Testis (tissue), 2 donors: ENCODE measurements at regions not wholly inside any gene's neighbourhood (a gene's known extent, or its start where the extent isn't known, plus 50 kb on each side); places are given as distances from the start of the nearest gene placed in this dataset.

ENCODE experiments used
- DNase-seq: peaks from one replicate; pipeline ENCODE4 v3.0.0-alpha.2; 2019
- H3K27ac ChIP-seq, 2 donors: fragments of 200-600 bp; sonication (generic); one replicate each; pipeline ENCODE4 v1.5.1; 2019
- H3K27me3 ChIP-seq: fragments of 200-600 bp; sonication (generic); one replicate; pipeline ENCODE4 v1.5.1; 2019
- H3K36me3 ChIP-seq: fragments of 200-600 bp; sonication (generic); one replicate; pipeline ENCODE4 v1.5.1; 2017; ENCODE audit warnings: low read depth; ENCODE audit errors: missing control alignments
- H3K4me1 ChIP-seq: fragments of 200-600 bp; sonication (generic); one replicate; pipeline ENCODE4 v1.5.1; 2019
- H3K4me3 ChIP-seq, 2 donors: fragments of 200-600 bp; sonication (generic); one replicate each; pipeline ENCODE4 v1.5.1; 2017 to 2019
- H3K9me3 ChIP-seq: fragments of 200-600 bp; sonication (generic); one replicate; pipeline ENCODE4 v1.5.1; 2017
- POLR2A ChIP-seq: fragments of 450-650 bp; IDR thresholded peaks from one replicate; pipeline ENCODE4 v1.6.1; 2017; ENCODE audit warnings: antibody characterized with exemption, mild to moderate bottlenecking, moderate library complexity
- WGBS, 2 donors: methylation state at CpG; one replicate each; pipeline ENCODE4 v1.1.5; 2018; 5-methylcytosine and 5-hydroxymethylcytosine counted together
- intact Hi-C: fragments of 100-400 bp; cut with DNase I; formaldehyde crosslinking; loops from one replicate; pipeline ENCODE4 v1.15.1; 2023; ENCODE audit warnings: low total_unique reads
- TF ChIP-seq, protein P1 (sequence below), 3 experiments: fragments of 450-650 bp in 2 of 3; fragments of 200-600 bp in 1 of 3; sonication (generic) in 1 of 3; IDR thresholded peaks; one replicate each; pipeline ENCODE4 v1.5.1; 2016 to 2019; ENCODE audit warnings: antibody characterized with exemption in 3 of 3, mild to moderate bottlenecking in 2 of 3, moderate library complexity in 1 of 3

DNA sequence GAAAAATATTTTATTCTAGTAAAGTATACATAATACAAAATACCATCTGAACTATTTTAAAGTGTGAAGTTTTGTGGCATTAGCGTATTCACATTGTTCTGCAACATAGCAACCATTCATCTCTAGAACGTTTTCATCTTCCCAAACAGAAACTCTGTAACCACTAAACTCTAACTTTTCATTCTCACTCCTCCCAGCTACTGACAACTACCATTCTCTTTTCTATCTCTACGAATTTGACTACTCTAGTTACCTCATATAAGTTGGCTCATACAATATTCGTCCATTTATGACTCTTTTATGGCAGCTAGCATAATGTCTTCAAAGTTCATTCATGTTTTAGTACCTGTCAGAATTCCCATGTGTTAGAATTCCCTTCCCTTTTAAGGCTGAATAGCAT, 150.5 kb upstream of the MIR17HG start:
- no peak for DNase-seq
- no peaks in the 10 kb centered on the region for H3K27me3 ChIP-seq
- 59 to 74% methylated on average over 4 of the region's 4 CpGs for WGBS, 2 donors
- H3K4me3 ChIP-seq, result no peak overlapping the region
- no peaks in the 10 kb centered on the region for H3K4me1 ChIP-seq
- H3K9me3 ChIP-seq, result no peaks in the 10 kb centered on the region
- no peak for TF ChIP-seq POLR2A
- TF ChIP-seq, protein P1, sequence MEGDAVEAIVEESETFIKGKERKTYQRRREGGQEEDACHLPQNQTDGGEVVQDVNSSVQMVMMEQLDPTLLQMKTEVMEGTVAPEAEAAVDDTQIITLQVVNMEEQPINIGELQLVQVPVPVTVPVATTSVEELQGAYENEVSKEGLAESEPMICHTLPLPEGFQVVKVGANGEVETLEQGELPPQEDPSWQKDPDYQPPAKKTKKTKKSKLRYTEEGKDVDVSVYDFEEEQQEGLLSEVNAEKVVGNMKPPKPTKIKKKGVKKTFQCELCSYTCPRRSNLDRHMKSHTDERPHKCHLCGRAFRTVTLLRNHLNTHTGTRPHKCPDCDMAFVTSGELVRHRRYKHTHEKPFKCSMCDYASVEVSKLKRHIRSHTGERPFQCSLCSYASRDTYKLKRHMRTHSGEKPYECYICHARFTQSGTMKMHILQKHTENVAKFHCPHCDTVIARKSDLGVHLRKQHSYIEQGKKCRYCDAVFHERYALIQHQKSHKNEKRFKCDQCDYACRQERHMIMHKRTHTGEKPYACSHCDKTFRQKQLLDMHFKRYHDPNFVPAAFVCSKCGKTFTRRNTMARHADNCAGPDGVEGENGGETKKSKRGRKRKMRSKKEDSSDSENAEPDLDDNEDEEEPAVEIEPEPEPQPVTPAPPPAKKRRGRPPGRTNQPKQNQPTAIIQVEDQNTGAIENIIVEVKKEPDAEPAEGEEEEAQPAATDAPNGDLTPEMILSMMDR (IDR thresholded peaks at IDR 0.05), result no peak
- no peaks in the 10 kb centered on the region for H3K36me3 ChIP-seq
- intact Hi-C loops, result no loop called here
- no peak overlapping the region for H3K27ac ChIP-seq

DNA sequence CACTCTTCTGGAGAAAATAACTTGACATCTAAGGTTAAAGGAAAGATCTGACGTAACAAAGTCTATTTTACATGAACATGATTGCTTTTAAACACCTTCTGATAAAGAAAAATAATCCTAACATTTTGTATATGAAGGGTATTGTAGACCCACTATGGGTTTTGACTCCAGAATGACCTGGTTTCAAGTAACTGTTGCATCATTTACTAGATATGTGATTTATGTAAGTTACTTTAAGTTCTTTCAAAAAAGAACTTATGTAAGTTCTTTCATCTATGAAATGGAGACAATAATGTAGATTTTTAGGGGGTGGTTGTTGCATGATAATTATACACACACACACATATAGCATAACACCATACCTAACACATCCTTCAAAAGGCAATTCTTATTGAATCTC, 147.6 kb upstream of the MIR17HG start:
- no peak for DNase-seq
- Histone ChIP-seq H3K9me3 (no peaks in the 10 kb centered on the region), H3K27ac (no peak overlapping the region), H3K4me1 (no peaks in the 10 kb centered on the region), H3K36me3 (no peaks in the 10 kb centered on the region), H3K27me3 (no peaks in the 10 kb centered on the region), H3K4me3 (no peak overlapping the region)
- WGBS, 2 donors, result 98 to 100% methylated on average over 1 of the region's 1 CpG
- intact Hi-C loops, result no loop called here
- no peak for TF ChIP-seq POLR2A
- TF ChIP-seq, protein P1 (IDR thresholded peaks at IDR 0.05), result no peak

DNA sequence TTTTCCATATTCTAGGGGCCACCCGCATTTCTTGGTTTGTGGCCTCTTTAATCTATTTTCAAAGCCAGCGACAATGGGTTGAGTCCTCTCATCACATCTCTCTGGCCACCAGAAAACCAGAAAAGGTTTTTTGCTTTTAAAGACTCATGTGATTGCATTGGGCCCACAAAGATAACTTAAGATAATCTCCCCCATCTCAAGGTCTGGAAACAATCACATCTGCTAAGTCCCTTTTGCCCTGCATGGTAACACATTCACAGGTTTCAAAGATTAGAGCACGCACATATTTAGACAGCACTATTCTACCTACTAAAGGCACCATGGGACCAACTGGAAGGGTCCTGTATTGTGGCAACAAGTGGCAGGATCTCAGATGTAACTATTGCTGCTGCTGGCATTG, 147.0 kb upstream of the MIR17HG start:
- no peak overlapping the region for H3K4me3 ChIP-seq
- no peak for TF ChIP-seq POLR2A
- TF ChIP-seq, protein P1 (IDR thresholded peaks at IDR 0.05), result no peak
- H3K9me3 ChIP-seq, result no peaks in the 10 kb centered on the region
- no peak for DNase-seq
- WGBS, 2 donors, result 87 to 91% methylated on average over 3 of the region's 3 CpGs
- H3K27ac ChIP-seq, result no peak overlapping the region
- H3K4me1 ChIP-seq, result no peaks in the 10 kb centered on the region
- H3K36me3 ChIP-seq, result no peaks in the 10 kb centered on the region
- H3K27me3 ChIP-seq, result no peaks in the 10 kb centered on the region
- intact Hi-C loops, result no loop called here

DNA sequence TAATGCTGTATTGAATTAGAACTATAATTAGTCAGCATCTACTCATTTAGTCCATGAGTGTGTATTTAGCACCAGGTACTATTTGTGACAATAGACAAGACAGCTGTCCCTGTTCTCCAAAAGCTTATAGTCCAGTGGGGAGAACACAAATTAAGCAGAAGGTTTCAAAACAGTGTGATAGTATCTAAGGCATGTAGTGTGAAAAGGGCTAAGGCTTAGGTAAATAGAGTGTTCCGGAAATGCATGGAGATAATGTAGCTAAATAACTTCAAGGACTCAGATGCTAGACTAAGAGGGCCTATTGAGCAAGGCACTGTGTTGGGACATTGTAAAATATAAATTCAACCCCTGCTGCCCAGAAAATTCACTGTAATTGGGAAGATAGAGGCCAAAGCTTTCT, 144.1 kb upstream of the MIR17HG start:
- no peak overlapping the region for H3K4me3 ChIP-seq
- intact Hi-C loops, result no loop called here
- H3K4me1 ChIP-seq, result no peaks in the 10 kb centered on the region
- H3K36me3 ChIP-seq, result no peaks in the 10 kb centered on the region
- H3K27ac ChIP-seq, result no peak overlapping the region
- no peak for DNase-seq
- H3K9me3 ChIP-seq, result no peaks in the 10 kb centered on the region
- TF ChIP-seq POLR2A, result no peak
- TF ChIP-seq, protein P1 (IDR thresholded peaks at IDR 0.05), result no peak
- H3K27me3 ChIP-seq, result no peaks in the 10 kb centered on the region
- WGBS, 2 donors, result 76 to 82% methylated on average over 1 of the region's 1 CpG

DNA sequence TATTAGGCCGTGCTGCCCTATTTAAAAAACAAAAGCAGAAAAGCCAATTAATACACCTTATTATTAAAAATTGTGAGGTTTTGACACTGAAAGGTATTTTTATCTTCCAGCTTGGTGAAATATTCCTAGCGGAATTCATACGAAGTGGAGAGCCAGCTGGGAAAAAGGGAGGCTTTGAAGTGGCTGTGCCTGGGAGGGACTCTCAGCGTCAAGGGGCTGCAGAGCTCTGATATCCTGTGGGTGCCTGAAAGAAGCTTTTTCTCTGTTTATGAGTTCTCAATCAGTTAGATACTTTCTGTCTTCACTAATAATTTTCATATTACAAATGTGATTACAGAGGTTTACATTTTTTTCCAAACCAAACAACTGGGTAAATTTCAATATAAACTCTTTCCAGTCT, 140.2 kb upstream of the MIR17HG start:
- no peak for TF ChIP-seq POLR2A
- TF ChIP-seq, protein P1 (IDR thresholded peaks at IDR 0.05), result no peak
- H3K4me1 ChIP-seq, result no peaks in the 10 kb centered on the region
- no peaks in the 10 kb centered on the region for H3K9me3 ChIP-seq
- H3K4me3 ChIP-seq, result no peak overlapping the region
- no peaks in the 10 kb centered on the region for H3K27me3 ChIP-seq
- intact Hi-C loops, result no loop called here
- DNase-seq, result no peak
- WGBS, 2 donors, result 49 to 64% methylated on average over 4 of the region's 4 CpGs
- H3K36me3 ChIP-seq, result no peaks in the 10 kb centered on the region
- H3K27ac ChIP-seq, result no peak overlapping the region
